ENCODE measurements at regions not wholly inside any gene's neighbourhood (a gene's known extent, or its start where the extent isn't known, plus 50 kb on each side); places are given as distances from the start of the nearest gene placed in this dataset.

DNA sequence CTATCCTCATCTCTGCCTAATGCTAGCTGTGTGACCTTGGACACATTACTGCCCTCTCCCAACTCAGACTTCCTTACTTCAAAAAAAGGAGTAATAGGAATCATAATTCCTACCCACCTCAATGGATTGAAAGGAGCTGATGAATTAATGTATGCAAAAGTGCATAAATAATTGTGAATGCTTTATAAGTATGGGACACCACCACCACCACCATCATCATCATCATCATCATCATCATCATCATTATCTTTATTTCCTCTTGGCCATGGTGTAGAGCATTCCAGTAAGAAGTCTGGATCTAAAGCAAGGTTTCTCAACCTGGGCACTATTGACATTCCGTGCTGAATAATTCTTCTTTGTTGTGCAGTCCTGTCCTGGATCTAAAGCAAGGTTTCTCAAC, 282.5 kb downstream of the MEX3B start:
- TF ChIP-seq ZNF138 (CRISPR knock-in tag; conservative IDR thresholded peaks at IDR 0.05): no peak
- TF ChIP-seq NFYB (CRISPR knock-in tag; conservative IDR thresholded peaks at IDR 0.05; ENCODE audit: low read depth): no peak
- TF ChIP-seq, protein P1, sequence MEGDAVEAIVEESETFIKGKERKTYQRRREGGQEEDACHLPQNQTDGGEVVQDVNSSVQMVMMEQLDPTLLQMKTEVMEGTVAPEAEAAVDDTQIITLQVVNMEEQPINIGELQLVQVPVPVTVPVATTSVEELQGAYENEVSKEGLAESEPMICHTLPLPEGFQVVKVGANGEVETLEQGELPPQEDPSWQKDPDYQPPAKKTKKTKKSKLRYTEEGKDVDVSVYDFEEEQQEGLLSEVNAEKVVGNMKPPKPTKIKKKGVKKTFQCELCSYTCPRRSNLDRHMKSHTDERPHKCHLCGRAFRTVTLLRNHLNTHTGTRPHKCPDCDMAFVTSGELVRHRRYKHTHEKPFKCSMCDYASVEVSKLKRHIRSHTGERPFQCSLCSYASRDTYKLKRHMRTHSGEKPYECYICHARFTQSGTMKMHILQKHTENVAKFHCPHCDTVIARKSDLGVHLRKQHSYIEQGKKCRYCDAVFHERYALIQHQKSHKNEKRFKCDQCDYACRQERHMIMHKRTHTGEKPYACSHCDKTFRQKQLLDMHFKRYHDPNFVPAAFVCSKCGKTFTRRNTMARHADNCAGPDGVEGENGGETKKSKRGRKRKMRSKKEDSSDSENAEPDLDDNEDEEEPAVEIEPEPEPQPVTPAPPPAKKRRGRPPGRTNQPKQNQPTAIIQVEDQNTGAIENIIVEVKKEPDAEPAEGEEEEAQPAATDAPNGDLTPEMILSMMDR (IDR thresholded peaks at IDR 0.05): no peak
- TF ChIP-seq SMAD4 (CRISPR knock-in tag; IDR thresholded peaks at IDR 0.05): no peak
- no peak for TF ChIP-seq PRRX2 (CRISPR knock-in tag; IDR thresholded peaks at IDR 0.05)
- TF ChIP-seq JUN (CRISPR knock-in tag; IDR thresholded peaks at IDR 0.05): no peak
